ENCODE measurements at regions not wholly inside any gene's neighbourhood (a gene's known extent, or its start where the extent isn't known, plus 50 kb on each side); places are given as distances from the start of the nearest gene placed in this dataset.

DNA sequence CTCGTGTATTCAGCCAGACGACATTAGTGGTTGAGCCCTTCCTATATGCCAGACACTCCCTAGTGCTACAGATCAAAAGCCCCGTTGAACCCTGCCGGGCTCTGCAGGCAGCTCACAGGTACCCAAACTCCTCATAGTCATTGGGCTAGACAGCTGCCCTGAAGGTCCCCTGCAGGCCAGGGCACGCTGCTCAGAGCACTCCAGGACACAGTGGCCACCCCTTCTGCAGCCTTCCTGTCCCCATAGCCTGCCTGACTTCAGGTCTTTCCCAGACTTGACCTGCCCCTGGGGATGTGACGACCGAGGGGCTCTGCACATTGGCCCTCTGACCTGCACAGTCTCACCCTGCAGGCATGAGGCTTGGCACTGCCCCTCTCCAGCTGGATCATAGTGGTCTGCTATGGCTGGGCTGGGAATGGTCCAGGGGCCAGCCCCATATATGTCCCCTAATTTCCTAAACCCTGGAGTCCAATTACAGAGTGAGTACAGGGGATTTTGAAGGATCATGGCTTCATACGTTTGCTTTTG lies 64.2 kb upstream of the UBAC2 start:
- DNase-seq (ENCODE audit: low spot score) (no peak), ATAC-seq (peak; percentile 24)
- ChIA-PET CTCF (no interaction called here), POLR2A (no interaction called here)
- peaks cover 21% of the 10 kb centered on the region for H3K36me3 Mint-ChIP-seq
- H3K27ac Mint-ChIP-seq = no peak overlapping the region
- H3K9me3 Mint-ChIP-seq = peaks cover 26% of the 10 kb centered on the region
- TF ChIP-seq NR2C2 (CRISPR knock-in tag; IDR thresholded peaks at IDR 0.05) (no peak), FOXP1 (CRISPR knock-in tag; IDR thresholded peaks at IDR 0.05; ENCODE audit: borderline replicate concordance) (no peak), GABPB1 (CRISPR knock-in tag; IDR thresholded peaks at IDR 0.05) (no peak), NR3C1 (CRISPR knock-in tag; conservative IDR thresholded peaks at IDR 0.05; ENCODE audit: low read depth) (no peak), ZNF317 (CRISPR knock-in tag; IDR thresholded peaks at IDR 0.05; ENCODE audit: borderline replicate concordance, low read depth) (no peak), SOX15 (CRISPR knock-in tag; IDR thresholded peaks at IDR 0.05) (no peak), SMAD4 (CRISPR knock-in tag; IDR thresholded peaks at IDR 0.05) (no peak)
- TF ChIP-seq, protein P1, sequence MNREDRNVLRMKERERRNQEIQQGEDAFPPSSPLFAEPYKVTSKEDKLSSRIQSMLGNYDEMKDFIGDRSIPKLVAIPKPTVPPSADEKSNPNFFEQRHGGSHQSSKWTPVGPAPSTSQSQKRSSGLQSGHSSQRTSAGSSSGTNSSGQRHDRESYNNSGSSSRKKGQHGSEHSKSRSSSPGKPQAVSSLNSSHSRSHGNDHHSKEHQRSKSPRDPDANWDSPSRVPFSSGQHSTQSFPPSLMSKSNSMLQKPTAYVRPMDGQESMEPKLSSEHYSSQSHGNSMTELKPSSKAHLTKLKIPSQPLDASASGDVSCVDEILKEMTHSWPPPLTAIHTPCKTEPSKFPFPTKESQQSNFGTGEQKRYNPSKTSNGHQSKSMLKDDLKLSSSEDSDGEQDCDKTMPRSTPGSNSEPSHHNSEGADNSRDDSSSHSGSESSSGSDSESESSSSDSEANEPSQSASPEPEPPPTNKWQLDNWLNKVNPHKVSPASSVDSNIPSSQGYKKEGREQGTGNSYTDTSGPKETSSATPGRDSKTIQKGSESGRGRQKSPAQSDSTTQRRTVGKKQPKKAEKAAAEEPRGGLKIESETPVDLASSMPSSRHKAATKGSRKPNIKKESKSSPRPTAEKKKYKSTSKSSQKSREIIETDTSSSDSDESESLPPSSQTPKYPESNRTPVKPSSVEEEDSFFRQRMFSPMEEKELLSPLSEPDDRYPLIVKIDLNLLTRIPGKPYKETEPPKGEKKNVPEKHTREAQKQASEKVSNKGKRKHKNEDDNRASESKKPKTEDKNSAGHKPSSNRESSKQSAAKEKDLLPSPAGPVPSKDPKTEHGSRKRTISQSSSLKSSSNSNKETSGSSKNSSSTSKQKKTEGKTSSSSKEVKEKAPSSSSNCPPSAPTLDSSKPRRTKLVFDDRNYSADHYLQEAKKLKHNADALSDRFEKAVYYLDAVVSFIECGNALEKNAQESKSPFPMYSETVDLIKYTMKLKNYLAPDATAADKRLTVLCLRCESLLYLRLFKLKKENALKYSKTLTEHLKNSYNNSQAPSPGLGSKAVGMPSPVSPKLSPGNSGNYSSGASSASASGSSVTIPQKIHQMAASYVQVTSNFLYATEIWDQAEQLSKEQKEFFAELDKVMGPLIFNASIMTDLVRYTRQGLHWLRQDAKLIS (CRISPR knock-in tag; IDR thresholded peaks at IDR 0.05; ENCODE audit: borderline replicate concordance) = no peak
- peaks cover 7% of the 10 kb centered on the region for H3K4me1 Mint-ChIP-seq
- H3K27me3 Mint-ChIP-seq (ENCODE audit: low read depth) = peaks cover 13% of the 10 kb centered on the region
- no peak overlapping the region for H3K4me3 Mint-ChIP-seq

DNA sequence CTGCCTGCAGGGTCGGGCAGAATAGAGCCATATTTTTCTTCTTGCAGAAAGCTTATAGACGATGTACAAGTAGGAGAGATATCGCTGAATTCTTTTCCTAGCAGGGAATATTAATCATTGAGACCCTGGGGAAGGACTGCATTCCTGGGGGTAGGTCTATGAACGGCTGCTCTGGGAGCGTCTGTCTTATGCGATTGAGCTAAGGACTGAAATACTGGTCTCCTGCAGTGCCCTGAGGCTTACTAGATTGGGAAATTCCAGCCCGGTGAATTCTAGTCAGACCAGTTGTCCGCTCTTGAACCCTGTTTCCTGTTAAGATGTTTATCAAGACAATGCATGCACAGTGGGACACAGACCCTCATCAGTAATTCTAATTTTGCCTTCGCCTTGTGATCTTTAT lies 59.8 kb upstream of the UBAC2 start:
- peaks cover 7% of the 10 kb centered on the region for H3K4me1 Mint-ChIP-seq
- H3K9me3 Mint-ChIP-seq = peaks cover 30% of the 10 kb centered on the region
- no peak overlapping the region for H3K27ac Mint-ChIP-seq
- ChIA-PET CTCF (no interaction called here), POLR2A (no interaction called here)
- DNase-seq (ENCODE audit: low spot score) = no peak
- no peak for ATAC-seq
- 0 out of 2 replicates have a peak, but pooled peaks have one; percentile 28 for TF ChIP-seq TEAD4 (CRISPR knock-in tag; IDR thresholded peaks at IDR 0.05)
- TF ChIP-seq GTF2I (CRISPR knock-in tag; conservative IDR thresholded peaks at IDR 0.05) = no peak
- peaks cover 23% of the 10 kb centered on the region for H3K36me3 Mint-ChIP-seq
- H3K4me3 Mint-ChIP-seq = no peak overlapping the region
- H3K27me3 Mint-ChIP-seq (ENCODE audit: low read depth) = peaks cover 12% of the 10 kb centered on the region

DNA sequence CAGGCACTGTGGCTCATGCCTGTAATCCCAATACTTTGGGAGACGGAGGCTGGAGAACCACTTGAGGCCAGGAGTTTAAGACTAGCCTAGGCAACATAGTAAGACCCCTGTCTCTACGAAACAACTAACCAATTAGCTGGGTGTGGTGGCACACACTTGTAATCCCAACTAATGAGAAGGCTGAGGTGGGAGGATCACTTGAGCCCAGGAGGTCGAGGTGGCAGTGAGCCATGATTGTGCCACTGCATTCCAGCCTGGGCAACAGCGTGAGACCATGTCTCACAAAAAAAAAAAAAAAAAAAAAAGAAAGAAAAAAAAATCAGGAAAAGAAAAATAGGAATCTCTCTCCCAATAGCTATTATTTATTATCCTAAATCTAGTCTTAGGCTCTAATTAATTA lies 56.8 kb upstream of the UBAC2 start:
- DNase-seq (ENCODE audit: low spot score) = no peak
- ChIA-PET CTCF (interaction anchor here (0.5 to 1.1 kb wide), 2 partner anchors 33 to 243 kb away, joined by 3 to 4 read pairs; no protein-coding TSS in a partner anchor), POLR2A (no interaction called here)
- TF ChIP-seq ETV6 (CRISPR knock-in tag; IDR thresholded peaks at IDR 0.05) = no peak
- no peak for TF ChIP-seq SP1 (CRISPR knock-in tag; conservative IDR thresholded peaks at IDR 0.05)
- TF ChIP-seq TCF7 (CRISPR knock-in tag; IDR thresholded peaks at IDR 0.05; ENCODE audit: low read depth) = no peak
- Mint-ChIP-seq H3K9me3 (peaks cover 25% of the 10 kb centered on the region), H3K4me3 (no peak overlapping the region), H3K4me1 (no peaks in the 10 kb centered on the region), H3K27me3 (ENCODE audit: low read depth) (peaks cover 12% of the 10 kb centered on the region), H3K36me3 (peaks cover 20% of the 10 kb centered on the region), H3K27ac (no peak overlapping the region)
- ATAC-seq = no peak

DNA sequence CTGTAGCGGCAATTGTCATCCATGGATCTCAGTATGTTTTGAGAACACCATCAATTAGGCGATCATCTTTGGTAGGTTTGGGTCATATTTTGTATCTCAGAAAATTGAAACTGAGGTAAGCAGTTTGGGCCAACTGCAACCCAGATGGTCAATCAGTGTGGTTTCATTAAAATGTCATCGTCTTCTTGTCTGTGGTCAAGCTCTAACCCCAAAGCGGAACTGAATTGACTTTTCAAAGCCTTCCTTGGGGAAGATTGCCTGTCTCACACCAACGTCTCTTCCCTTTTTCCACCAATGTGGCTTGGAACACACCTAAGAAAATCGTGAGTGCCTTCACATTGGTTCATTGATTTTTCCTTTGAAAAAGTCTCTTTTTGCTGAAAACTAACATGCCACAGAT lies 56.3 kb upstream of the UBAC2 start:
- TF ChIP-seq, protein P2, sequence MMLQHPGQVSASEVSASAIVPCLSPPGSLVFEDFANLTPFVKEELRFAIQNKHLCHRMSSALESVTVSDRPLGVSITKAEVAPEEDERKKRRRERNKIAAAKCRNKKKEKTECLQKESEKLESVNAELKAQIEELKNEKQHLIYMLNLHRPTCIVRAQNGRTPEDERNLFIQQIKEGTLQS (CRISPR knock-in tag; conservative IDR thresholded peaks at IDR 0.05) = no peak
- TF ChIP-seq ZNF121 (CRISPR knock-in tag; IDR thresholded peaks at IDR 0.05) (no peak), GABPB1 (CRISPR knock-in tag; IDR thresholded peaks at IDR 0.05) (no peak), JAZF1 (CRISPR knock-in tag; IDR thresholded peaks at IDR 0.05) (no peak)
- TF ChIP-seq, protein P3, sequence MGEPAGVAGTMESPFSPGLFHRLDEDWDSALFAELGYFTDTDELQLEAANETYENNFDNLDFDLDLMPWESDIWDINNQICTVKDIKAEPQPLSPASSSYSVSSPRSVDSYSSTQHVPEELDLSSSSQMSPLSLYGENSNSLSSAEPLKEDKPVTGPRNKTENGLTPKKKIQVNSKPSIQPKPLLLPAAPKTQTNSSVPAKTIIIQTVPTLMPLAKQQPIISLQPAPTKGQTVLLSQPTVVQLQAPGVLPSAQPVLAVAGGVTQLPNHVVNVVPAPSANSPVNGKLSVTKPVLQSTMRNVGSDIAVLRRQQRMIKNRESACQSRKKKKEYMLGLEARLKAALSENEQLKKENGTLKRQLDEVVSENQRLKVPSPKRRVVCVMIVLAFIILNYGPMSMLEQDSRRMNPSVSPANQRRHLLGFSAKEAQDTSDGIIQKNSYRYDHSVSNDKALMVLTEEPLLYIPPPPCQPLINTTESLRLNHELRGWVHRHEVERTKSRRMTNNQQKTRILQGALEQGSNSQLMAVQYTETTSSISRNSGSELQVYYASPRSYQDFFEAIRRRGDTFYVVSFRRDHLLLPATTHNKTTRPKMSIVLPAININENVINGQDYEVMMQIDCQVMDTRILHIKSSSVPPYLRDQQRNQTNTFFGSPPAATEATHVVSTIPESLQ (CRISPR knock-in tag; IDR thresholded peaks at IDR 0.05) = no peak
- TF ChIP-seq, protein P4, sequence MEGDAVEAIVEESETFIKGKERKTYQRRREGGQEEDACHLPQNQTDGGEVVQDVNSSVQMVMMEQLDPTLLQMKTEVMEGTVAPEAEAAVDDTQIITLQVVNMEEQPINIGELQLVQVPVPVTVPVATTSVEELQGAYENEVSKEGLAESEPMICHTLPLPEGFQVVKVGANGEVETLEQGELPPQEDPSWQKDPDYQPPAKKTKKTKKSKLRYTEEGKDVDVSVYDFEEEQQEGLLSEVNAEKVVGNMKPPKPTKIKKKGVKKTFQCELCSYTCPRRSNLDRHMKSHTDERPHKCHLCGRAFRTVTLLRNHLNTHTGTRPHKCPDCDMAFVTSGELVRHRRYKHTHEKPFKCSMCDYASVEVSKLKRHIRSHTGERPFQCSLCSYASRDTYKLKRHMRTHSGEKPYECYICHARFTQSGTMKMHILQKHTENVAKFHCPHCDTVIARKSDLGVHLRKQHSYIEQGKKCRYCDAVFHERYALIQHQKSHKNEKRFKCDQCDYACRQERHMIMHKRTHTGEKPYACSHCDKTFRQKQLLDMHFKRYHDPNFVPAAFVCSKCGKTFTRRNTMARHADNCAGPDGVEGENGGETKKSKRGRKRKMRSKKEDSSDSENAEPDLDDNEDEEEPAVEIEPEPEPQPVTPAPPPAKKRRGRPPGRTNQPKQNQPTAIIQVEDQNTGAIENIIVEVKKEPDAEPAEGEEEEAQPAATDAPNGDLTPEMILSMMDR (IDR thresholded peaks at IDR 0.05) = no peak
- no peak for ATAC-seq
- no peak overlapping the region for H3K4me3 Mint-ChIP-seq
- H3K4me1 Mint-ChIP-seq = no peaks in the 10 kb centered on the region
- H3K27ac Mint-ChIP-seq = no peak overlapping the region
- H3K9me3 Mint-ChIP-seq = peaks cover 25% of the 10 kb centered on the region
- ChIA-PET POLR2A (no interaction called here), CTCF (interaction anchor here (1.1 kb wide), 1 partner anchor 243 kb away, joined by 3 read pairs; no protein-coding TSS in a partner anchor)
- DNase-seq (ENCODE audit: low spot score) = no peak
- peaks cover 20% of the 10 kb centered on the region for H3K36me3 Mint-ChIP-seq
- peaks cover 12% of the 10 kb centered on the region for H3K27me3 Mint-ChIP-seq (ENCODE audit: low read depth)

All from WTC11 (cell line).